ENCODE measurements at regions not wholly inside any gene's neighbourhood (a gene's known extent, or its start where the extent isn't known, plus 50 kb on each side); places are given as distances from the start of the nearest gene placed in this dataset.

DNA sequence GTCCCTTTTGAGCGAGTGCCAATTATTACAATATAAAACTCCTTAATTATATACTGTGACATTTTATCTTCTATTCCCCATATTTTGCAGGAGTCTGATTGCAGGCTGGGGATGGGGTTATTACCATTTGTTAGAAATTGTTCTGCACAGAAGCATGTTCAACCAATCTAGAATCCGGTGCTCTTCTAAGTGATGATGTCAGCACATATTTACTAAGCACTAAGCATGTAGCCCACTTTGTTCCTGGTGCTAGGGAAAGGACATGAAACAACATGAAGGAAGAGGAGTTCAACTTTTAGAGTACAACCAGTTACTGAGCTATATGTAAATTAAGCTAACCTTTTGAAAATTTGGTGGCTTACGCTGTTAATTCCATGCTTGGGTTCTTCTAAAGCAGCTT lies 52.8 kb upstream of the IL1RAPL2 start:
- intact Hi-C loops (cut with micrococcal nuclease) = no loop called here
- no peak for DNase-seq
- Histone ChIP-seq H3K9ac (ENCODE audit: insufficient read depth, low read length, poor library complexity, severe bottlenecking) (no peak overlapping the region), H3K27me3 (ENCODE audit: control insufficient read depth in 2 of 2, insufficient read depth in 2 of 2, low read length in 2 of 2) (no peaks in the 10 kb centered on the region), H3K36me3 (replicated peaks in 1 of 2; ENCODE audit: control insufficient read depth in 1 of 2, insufficient read depth in 2 of 2, low read length in 2 of 2) (no peaks in the 10 kb centered on the region), H2AFZ (ENCODE audit: insufficient read depth, low read depth, low read length, poor library complexity, severe bottlenecking) (no peak overlapping the region), H3K79me2 (ENCODE audit: insufficient read depth, low read length) (no peaks in the 10 kb centered on the region), H3K4me2 (replicated peaks; ENCODE audit: extremely low read depth, low read length, poor library complexity, severe bottlenecking) (no peak overlapping the region), H3K27ac (ENCODE audit: low read depth in 1 of 2, low read length in 2 of 2) (no peak overlapping the region), H3K4me1 (ENCODE audit: control insufficient read depth in 1 of 2, insufficient read depth in 2 of 2, low read length in 2 of 2) (no peaks in the 10 kb centered on the region), H3K9me3 (replicated peaks in 1 of 2; ENCODE audit: control insufficient read depth in 1 of 2, insufficient read depth in 1 of 2, low read length in 2 of 2) (no peaks in the 10 kb centered on the region), H4K20me1 (ENCODE audit: insufficient read depth, low read length) (no peaks in the 10 kb centered on the region), H3K4me3 (replicated peaks in 1 of 3; ENCODE audit: low read depth in 2 of 3, low read length in 3 of 3) (no peak overlapping the region)
- Mint-ChIP-seq H3K4me3 (no peak overlapping the region), H3K36me3 (no peaks in the 10 kb centered on the region), H3K4me1 (no peaks in the 10 kb centered on the region), H3K9me3 (peaks cover 0 to 2% (median 0%) of the 10 kb centered on the region in 7 donors), H3K27me3 (ENCODE audit: low read depth in 3 of 3) (peaks cover 0 to 3% (median 2%) of the 10 kb centered on the region in 3 donors), H3K27ac (no peak overlapping the region)
- no CpG with 5 or more reads among the region's 3 CpGs for WGBS (ENCODE audit: insufficient coverage)
- TF ChIP-seq, protein P1, sequence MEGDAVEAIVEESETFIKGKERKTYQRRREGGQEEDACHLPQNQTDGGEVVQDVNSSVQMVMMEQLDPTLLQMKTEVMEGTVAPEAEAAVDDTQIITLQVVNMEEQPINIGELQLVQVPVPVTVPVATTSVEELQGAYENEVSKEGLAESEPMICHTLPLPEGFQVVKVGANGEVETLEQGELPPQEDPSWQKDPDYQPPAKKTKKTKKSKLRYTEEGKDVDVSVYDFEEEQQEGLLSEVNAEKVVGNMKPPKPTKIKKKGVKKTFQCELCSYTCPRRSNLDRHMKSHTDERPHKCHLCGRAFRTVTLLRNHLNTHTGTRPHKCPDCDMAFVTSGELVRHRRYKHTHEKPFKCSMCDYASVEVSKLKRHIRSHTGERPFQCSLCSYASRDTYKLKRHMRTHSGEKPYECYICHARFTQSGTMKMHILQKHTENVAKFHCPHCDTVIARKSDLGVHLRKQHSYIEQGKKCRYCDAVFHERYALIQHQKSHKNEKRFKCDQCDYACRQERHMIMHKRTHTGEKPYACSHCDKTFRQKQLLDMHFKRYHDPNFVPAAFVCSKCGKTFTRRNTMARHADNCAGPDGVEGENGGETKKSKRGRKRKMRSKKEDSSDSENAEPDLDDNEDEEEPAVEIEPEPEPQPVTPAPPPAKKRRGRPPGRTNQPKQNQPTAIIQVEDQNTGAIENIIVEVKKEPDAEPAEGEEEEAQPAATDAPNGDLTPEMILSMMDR (IDR thresholded peaks at IDR 0.05) = no peak

DNA sequence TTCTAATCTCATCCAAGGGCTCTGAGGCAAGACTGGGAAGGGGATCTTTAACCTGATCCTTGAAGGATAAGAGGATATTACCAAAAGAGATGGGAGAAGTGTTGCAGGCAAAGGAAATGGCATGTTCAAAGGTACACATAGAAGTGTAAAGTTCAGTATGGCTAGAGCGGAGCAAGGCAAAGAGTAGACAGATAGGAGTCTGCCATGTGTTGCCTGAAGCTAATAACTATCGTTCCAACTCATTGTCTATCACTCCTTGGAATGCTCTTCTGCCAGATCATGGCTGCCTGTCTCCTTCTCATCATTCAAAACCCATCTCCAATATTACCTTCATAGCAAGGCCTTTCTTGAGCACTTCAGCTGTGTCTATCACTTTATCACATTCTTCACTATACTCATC lies 55.2 kb upstream of the IL1RAPL2 start:
- no peak overlapping the region for H2AFZ ChIP-seq (ENCODE audit: insufficient read depth, low read depth, low read length, poor library complexity, severe bottlenecking)
- 80% methylated on average over 1 of the region's 2 CpGs for WGBS (ENCODE audit: insufficient coverage)
- no peak overlapping the region for H3K27ac ChIP-seq (ENCODE audit: low read depth in 1 of 2, low read length in 2 of 2)
- H3K4me3 Mint-ChIP-seq = no peak overlapping the region
- no peaks in the 10 kb centered on the region for H3K4me1 Mint-ChIP-seq
- H3K9me3 Mint-ChIP-seq = peaks cover 0 to 2% (median 0%) of the 10 kb centered on the region in 7 donors
- no peaks in the 10 kb centered on the region for H3K27me3 ChIP-seq (ENCODE audit: control insufficient read depth in 2 of 2, insufficient read depth in 2 of 2, low read length in 2 of 2)
- intact Hi-C loops (cut with micrococcal nuclease) = no loop called here
- H3K9ac ChIP-seq (ENCODE audit: insufficient read depth, low read length, poor library complexity, severe bottlenecking) = no peak overlapping the region
- H3K27me3 Mint-ChIP-seq (ENCODE audit: low read depth in 3 of 3) = peaks cover 0 to 2% (median 0%) of the 10 kb centered on the region in 3 donors
- H3K9me3 ChIP-seq (replicated peaks in 1 of 2; ENCODE audit: control insufficient read depth in 1 of 2, insufficient read depth in 1 of 2, low read length in 2 of 2) = no peaks in the 10 kb centered on the region
- H3K27ac Mint-ChIP-seq = no peak overlapping the region
- H4K20me1 ChIP-seq (ENCODE audit: insufficient read depth, low read length) = no peaks in the 10 kb centered on the region
- H3K36me3 ChIP-seq (replicated peaks in 1 of 2; ENCODE audit: control insufficient read depth in 1 of 2, insufficient read depth in 2 of 2, low read length in 2 of 2) = no peaks in the 10 kb centered on the region
- no peaks in the 10 kb centered on the region for H3K36me3 Mint-ChIP-seq
- H3K4me3 ChIP-seq (replicated peaks in 1 of 3; ENCODE audit: low read depth in 2 of 3, low read length in 3 of 3) = no peak overlapping the region
- TF ChIP-seq, protein P1 (IDR thresholded peaks at IDR 0.05) = no peak
- no peak for DNase-seq
- no peaks in the 10 kb centered on the region for H3K4me1 ChIP-seq (ENCODE audit: control insufficient read depth in 1 of 2, insufficient read depth in 2 of 2, low read length in 2 of 2)
- no peak overlapping the region for H3K4me2 ChIP-seq (replicated peaks; ENCODE audit: extremely low read depth, low read length, poor library complexity, severe bottlenecking)
- H3K79me2 ChIP-seq (ENCODE audit: insufficient read depth, low read length) = no peaks in the 10 kb centered on the region

Measured in CD14-positive monocyte (primary cell).